Karpas-422 (cell line): ENCODE measurements at regions not wholly inside any gene's neighbourhood (a gene's known extent, or its start where the extent isn't known, plus 50 kb on each side); places are given as distances from the start of the nearest gene placed in this dataset.

ENCODE experiments used
- DNase-seq: peaks from one replicate; pipeline ENCODE4 v3.0.0-alpha.2; 2015
- H2AFZ ChIP-seq: fragments of 200-600 bp; sonication (generic); 2 replicates; pipeline ENCODE4 v1.6.1; 2014; ENCODE audit warnings: antibody characterized with exemption, low read length, mixed read lengths
- H3K27ac ChIP-seq: fragments of 200-600 bp; sonication (generic); 2 replicates; pipeline ENCODE4 v1.5.1; 2014; ENCODE audit warnings: mild to moderate bottlenecking, low read length, moderate library complexity
- H3K27me3 ChIP-seq: fragments of 200-600 bp; sonication (generic); 2 replicates; pipeline ENCODE4 v1.6.1; 2014; ENCODE audit warnings: low read length, mixed read lengths
- H3K36me3 ChIP-seq: fragments of 200-600 bp; sonication (generic); 2 replicates; pipeline ENCODE4 v1.6.1; 2014; ENCODE audit warnings: low read length, mixed read lengths; ENCODE audit not compliant: insufficient read depth
- H3K4me1 ChIP-seq: fragments of 200-600 bp; sonication (generic); 2 replicates; pipeline ENCODE4 v1.6.1; 2014; ENCODE audit warnings: mild to moderate bottlenecking, low read length, mixed read lengths
- H3K4me2 ChIP-seq: fragments of 200-600 bp; sonication (generic); 2 replicates; pipeline ENCODE4 v1.6.1; 2014; ENCODE audit warnings: low read length, low read depth, mild to moderate bottlenecking; ENCODE audit not compliant: poor library complexity, severe bottlenecking
- H3K4me3 ChIP-seq: fragments of 200-600 bp; sonication (generic); 2 replicates; pipeline ENCODE4 v1.5.1; 2014; ENCODE audit warnings: mild to moderate bottlenecking, antibody characterized with exemption, low read length, mixed read lengths
- H3K79me2 ChIP-seq: fragments of 200-600 bp; sonication (generic); 2 replicates; pipeline ENCODE4 v1.6.1; 2014; ENCODE audit warnings: mild to moderate bottlenecking, low read length, mixed read lengths
- H3K9ac ChIP-seq: fragments of 200-600 bp; sonication (generic); 2 replicates; pipeline ENCODE4 v1.6.0; 2014; ENCODE audit warnings: low read length
- H3K9me2 ChIP-seq: fragments of 200-600 bp; sonication (generic), shearing (Covaris generic); replicated peaks from 2 replicates; pipeline ENCODE4 v1.6.0; 2014; ENCODE audit warnings: mild to moderate bottlenecking, low read length, moderate library complexity; ENCODE audit not compliant: insufficient read depth
- H3K9me3 ChIP-seq: fragments of 300-700, 200-600 bp; sonication (generic); 2 replicates; pipeline ENCODE4 v1.6.1; 2014; ENCODE audit warnings: low read length, mixed read lengths
- H4K20me1 ChIP-seq: fragments of 200-600 bp; sonication (generic); 2 replicates; pipeline ENCODE4 v1.6.1; 2014; ENCODE audit warnings: mild to moderate bottlenecking, antibody characterized with exemption, low read length, low read depth; ENCODE audit not compliant: insufficient read depth

DNA sequence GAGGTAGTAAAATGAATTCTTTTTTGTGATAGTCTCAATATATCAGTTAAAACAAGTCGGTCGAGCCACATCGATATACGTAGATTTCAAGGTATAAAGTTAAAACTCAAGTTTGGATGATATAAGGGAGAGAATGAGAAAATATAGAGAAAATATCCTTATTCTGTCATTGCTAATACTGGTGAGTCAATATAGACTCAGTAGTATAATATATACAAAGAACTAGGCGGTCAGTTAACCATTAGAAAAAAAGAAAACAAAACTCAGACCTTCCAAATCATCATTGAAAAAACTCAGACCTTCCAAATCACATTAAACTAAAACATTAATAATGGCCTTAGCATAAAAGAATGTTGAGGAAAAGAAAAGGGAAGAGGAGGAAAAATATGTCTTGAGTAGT is 817.1 kb upstream of the IGFBP3 start:
- no peaks in the 10 kb centered on the region for H3K9me3 ChIP-seq
- H3K79me2 ChIP-seq: no peaks in the 10 kb centered on the region
- H2AFZ ChIP-seq: no peak overlapping the region
- H4K20me1 ChIP-seq: no peaks in the 10 kb centered on the region
- no peaks in the 10 kb centered on the region for H3K27me3 ChIP-seq
- no peak overlapping the region for H3K9ac ChIP-seq
- no peaks in the 10 kb centered on the region for H3K36me3 ChIP-seq
- no peak overlapping the region for H3K4me3 ChIP-seq
- H3K4me1 ChIP-seq: no peaks in the 10 kb centered on the region
- H3K9me2 ChIP-seq: no peaks in the 10 kb centered on the region
- H3K4me2 ChIP-seq: no peak overlapping the region
- no peak overlapping the region for H3K27ac ChIP-seq
- DNase-seq: no peak

- Histone ChIP-seq H3K9me2 (no peaks in the 10 kb centered on the region), H3K4me1 (no peaks in the 10 kb centered on the region), H3K27me3 (0 out of 2 replicates have a peak, but pooled peaks cover under 1% of the 10 kb centered on the region), H4K20me1 (no peaks in the 10 kb centered on the region), H3K79me2 (no peaks in the 10 kb centered on the region), H3K9me3 (no peaks in the 10 kb centered on the region), H3K4me2 (no peak overlapping the region), H2AFZ (no peak overlapping the region), H3K27ac (no peak overlapping the region), H3K36me3 (no peaks in the 10 kb centered on the region), H3K9ac (no peak overlapping the region), H3K4me3 (no peak overlapping the region)
- peak; percentile 4 for DNase-seq
Measured at GRCh38 chr7:46725838-46726237, 804.8 kb upstream of the IGFBP3 start.

DNA sequence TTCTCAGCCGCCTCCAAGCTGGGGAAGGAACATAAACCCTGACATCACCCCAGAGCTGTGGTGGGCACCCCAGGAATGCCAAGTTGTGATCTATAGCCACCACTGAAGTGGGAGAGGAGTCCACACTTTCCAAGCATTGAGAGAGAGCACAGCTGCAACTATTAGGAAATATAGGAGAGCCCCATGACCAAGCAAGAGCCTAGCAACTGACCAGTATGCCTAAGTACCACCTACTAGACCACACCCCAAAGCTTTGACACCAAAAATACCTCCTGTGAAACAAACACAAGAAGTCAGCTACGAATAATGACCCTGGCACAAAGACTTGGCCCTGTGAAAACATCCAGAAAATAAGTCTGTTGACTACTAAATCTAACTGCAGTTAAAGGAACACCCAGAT is 804.1 kb upstream of the IGFBP3 start:
- no peaks in the 10 kb centered on the region for H3K36me3 ChIP-seq
- H4K20me1 ChIP-seq: no peaks in the 10 kb centered on the region
- no peaks in the 10 kb centered on the region for H3K9me3 ChIP-seq
- no peaks in the 10 kb centered on the region for H3K79me2 ChIP-seq
- no peaks in the 10 kb centered on the region for H3K27me3 ChIP-seq
- H3K9ac ChIP-seq: no peak overlapping the region
- no peaks in the 10 kb centered on the region for H3K4me1 ChIP-seq
- H3K9me2 ChIP-seq: no peaks in the 10 kb centered on the region
- H3K4me3 ChIP-seq: no peak overlapping the region
- no peak overlapping the region for H2AFZ ChIP-seq
- no peak overlapping the region for H3K4me2 ChIP-seq
- DNase-seq: peak; percentile 11
- H3K27ac ChIP-seq: no peak overlapping the region

DNA sequence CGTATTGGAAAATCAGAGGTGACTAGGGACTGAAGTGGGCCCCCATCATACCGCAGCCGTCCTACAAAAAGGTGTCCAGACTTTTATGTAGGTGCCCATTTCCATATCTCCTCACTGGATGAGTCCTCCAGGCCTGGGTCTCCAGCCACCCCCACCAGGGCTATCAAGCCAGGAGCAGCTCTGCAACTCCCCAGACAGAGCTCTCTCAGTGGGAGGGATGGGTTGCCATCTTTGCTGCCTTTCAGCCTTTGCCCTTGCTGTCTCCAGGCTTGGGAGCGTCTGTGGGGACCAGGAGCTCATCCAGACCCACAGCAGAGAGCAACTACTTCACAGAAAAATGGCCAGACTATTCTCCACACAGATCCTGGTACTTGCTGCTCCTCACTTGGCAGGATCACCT is 802.7 kb upstream of the IGFBP3 start:
- Histone ChIP-seq H3K4me3 (no peak overlapping the region), H3K4me2 (no peak overlapping the region), H3K9ac (no peak overlapping the region), H3K27ac (no peak overlapping the region), H3K27me3 (no peaks in the 10 kb centered on the region), H3K9me3 (no peaks in the 10 kb centered on the region), H3K79me2 (no peaks in the 10 kb centered on the region), H3K4me1 (no peaks in the 10 kb centered on the region), H3K9me2 (no peaks in the 10 kb centered on the region), H2AFZ (no peak overlapping the region), H4K20me1 (no peaks in the 10 kb centered on the region), H3K36me3 (no peaks in the 10 kb centered on the region)
- no peak for DNase-seq

DNA sequence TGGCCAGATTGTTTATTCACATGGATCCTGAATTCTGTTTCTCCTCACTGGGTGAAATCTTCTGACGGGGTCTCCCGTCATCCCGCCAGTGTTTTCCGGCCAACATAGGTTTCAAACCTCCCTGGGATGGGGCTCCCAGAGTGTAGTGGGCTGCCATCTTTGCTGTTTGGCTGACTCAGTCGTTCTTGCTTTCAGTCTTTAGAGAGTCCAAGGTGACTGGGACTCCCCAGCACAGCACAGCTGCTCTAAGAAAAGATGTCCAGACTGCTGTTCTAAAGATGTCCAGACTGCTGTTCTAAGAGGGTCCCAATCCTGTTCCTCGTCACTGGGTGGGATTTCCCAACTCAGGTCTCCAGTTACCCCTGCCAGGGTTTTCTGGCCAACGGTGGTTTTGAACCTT is 801.9 kb upstream of the IGFBP3 start:
- no peak overlapping the region for H3K9ac ChIP-seq
- H3K27ac ChIP-seq: no peak overlapping the region
- no peak overlapping the region for H3K4me3 ChIP-seq
- DNase-seq: peak; percentile 28
- H3K9me3 ChIP-seq: no peaks in the 10 kb centered on the region
- no peaks in the 10 kb centered on the region for H3K27me3 ChIP-seq
- no peaks in the 10 kb centered on the region for H3K9me2 ChIP-seq
- no peaks in the 10 kb centered on the region for H4K20me1 ChIP-seq
- no peak overlapping the region for H2AFZ ChIP-seq
- H3K4me2 ChIP-seq: no peak overlapping the region
- H3K79me2 ChIP-seq: no peaks in the 10 kb centered on the region
- no peaks in the 10 kb centered on the region for H3K36me3 ChIP-seq
- no peaks in the 10 kb centered on the region for H3K4me1 ChIP-seq

DNA sequence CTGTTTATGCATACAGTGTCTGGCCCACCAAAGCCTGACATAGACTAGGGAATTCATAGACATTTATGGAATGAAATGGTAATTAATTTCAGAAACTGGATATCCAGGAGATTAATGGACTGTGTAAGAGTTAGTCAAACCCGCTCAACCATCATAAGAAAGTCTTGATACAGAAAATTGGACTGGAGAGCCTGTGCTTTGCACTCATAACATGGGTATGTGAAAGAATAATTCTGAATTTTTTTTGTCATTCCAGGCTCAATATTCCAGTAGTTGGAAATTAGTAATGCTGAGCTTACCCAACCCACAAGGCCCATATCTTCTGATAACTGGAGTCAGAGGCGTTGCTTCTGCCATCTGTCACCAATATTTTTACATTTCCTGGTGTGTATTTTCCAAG is 799.7 kb upstream of the IGFBP3 start:
- no peak overlapping the region for H3K9ac ChIP-seq

DNA sequence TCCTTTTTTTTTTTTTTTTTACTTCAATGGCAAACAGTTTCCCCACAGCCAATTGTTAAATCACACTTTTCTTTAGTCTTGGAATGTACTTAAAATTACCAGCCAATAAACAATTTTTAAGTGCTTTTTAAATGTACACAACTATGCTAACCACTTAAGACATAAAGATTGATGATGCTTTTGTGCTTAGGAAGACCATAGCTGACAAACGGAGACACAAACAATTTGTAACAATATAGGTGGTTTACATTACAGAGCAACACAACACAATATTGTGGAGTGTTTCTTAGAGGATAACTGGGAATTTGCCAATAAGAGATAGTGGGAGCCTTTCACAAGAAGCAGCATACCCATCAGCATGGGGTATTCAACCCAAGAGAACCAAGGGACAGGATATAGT is 798.5 kb upstream of the IGFBP3 start:
- Histone ChIP-seq H3K27me3 (no peaks in the 10 kb centered on the region), H4K20me1 (no peaks in the 10 kb centered on the region), H3K9me2 (no peaks in the 10 kb centered on the region), H3K9ac (no peak overlapping the region), H2AFZ (no peak overlapping the region), H3K9me3 (no peaks in the 10 kb centered on the region), H3K4me2 (no peak overlapping the region), H3K79me2 (no peaks in the 10 kb centered on the region), H3K4me1 (no peaks in the 10 kb centered on the region), H3K4me3 (no peak overlapping the region), H3K27ac (no peak overlapping the region), H3K36me3 (no peaks in the 10 kb centered on the region)
- no peak for DNase-seq

More for the DNA sequence above, 799.7 kb upstream of the IGFBP3 start:
- H3K4me1 ChIP-seq: no peaks in the 10 kb centered on the region
- H3K9me2 ChIP-seq: no peaks in the 10 kb centered on the region
- H3K79me2 ChIP-seq: no peaks in the 10 kb centered on the region
- H3K4me2 ChIP-seq: no peak overlapping the region
- H4K20me1 ChIP-seq: no peaks in the 10 kb centered on the region
- H2AFZ ChIP-seq: no peak overlapping the region
- no peak overlapping the region for H3K27ac ChIP-seq
- H3K27me3 ChIP-seq: no peaks in the 10 kb centered on the region
- no peak for DNase-seq
- H3K4me3 ChIP-seq: no peak overlapping the region
- H3K9me3 ChIP-seq: no peaks in the 10 kb centered on the region
- H3K36me3 ChIP-seq: no peaks in the 10 kb centered on the region

- Histone ChIP-seq H2AFZ (no peak overlapping the region), H3K4me3 (no peak overlapping the region), H3K27me3 (no peaks in the 10 kb centered on the region), H3K79me2 (no peaks in the 10 kb centered on the region), H3K9me3 (no peaks in the 10 kb centered on the region), H4K20me1 (no peaks in the 10 kb centered on the region), H3K4me2 (no peak overlapping the region), H3K36me3 (no peaks in the 10 kb centered on the region), H3K9ac (no peak overlapping the region), H3K27ac (no peak overlapping the region), H3K9me2 (no peaks in the 10 kb centered on the region), H3K4me1 (no peaks in the 10 kb centered on the region)
- DNase-seq: no peak
Measured at GRCh38 chr7:46716926-46717325, 795.9 kb upstream of the IGFBP3 start.

DNA sequence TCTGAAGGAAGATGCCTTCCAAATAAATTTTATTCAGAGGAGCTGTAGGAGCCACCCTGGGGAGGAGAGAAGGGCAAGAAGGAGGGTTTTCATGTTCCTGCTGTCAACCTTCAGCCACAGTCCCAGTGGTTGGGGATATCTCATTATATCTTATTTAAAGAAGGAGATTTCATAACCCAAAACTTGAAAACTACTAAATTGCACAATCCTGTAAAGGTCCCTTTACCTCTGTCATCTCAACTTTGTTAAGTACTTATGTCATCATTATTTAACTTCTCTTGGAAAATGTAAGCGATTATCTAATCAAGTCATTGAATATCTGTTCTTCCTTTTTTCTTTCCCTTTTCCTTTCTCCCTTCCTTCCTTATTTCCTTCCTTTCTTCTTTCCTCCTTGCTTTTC is 794.5 kb upstream of the IGFBP3 start:
- no peak overlapping the region for H3K9ac ChIP-seq
- DNase-seq: no peak
- no peaks in the 10 kb centered on the region for H3K9me2 ChIP-seq
- no peaks in the 10 kb centered on the region for H3K4me1 ChIP-seq
- no peaks in the 10 kb centered on the region for H4K20me1 ChIP-seq
- no peaks in the 10 kb centered on the region for H3K36me3 ChIP-seq
- H2AFZ ChIP-seq: no peak overlapping the region
- H3K27me3 ChIP-seq: no peaks in the 10 kb centered on the region
- no peak overlapping the region for H3K4me3 ChIP-seq
- H3K27ac ChIP-seq: no peak overlapping the region
- no peaks in the 10 kb centered on the region for H3K79me2 ChIP-seq
- H3K9me3 ChIP-seq: no peaks in the 10 kb centered on the region
- H3K4me2 ChIP-seq: no peak overlapping the region
